RCC 7860 (cell line): ENCODE measurements at regions not wholly inside any gene's neighbourhood (a gene's known extent, or its start where the extent isn't known, plus 50 kb on each side); places are given as distances from the start of the nearest gene placed in this dataset.

Experiments
- DNase-seq: peaks from one replicate; pipeline ENCODE4 v3.0.0-alpha.2; 2015; ENCODE audit warnings: low spot score
- FAIRE-seq: peaks from 2 replicates; lab custom pipeline; 2012; peaks lifted over from hg19 to GRCh38; lab: Jason Lieb, UNC

DNA sequence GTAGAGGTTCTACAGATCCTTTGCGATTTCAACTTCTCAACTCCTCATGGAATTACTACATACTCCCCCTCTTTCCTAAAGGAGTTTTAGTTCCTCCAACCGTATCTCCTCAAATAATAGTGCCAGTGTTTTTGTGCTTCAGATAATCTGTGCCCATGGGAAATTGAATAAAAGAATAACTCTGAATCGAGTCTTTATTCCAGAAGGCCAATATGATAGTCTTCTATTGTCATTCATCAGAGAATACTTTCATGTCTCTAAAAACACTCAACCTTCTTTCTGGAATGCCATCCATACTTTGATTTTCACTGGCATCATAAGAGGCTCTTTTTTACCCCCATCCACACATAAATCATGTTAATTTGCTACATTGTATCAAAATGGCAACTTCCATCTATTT lies 911.3 kb upstream of the USP15 start:
- FAIRE-seq = no peak
- no peak for DNase-seq

DNA sequence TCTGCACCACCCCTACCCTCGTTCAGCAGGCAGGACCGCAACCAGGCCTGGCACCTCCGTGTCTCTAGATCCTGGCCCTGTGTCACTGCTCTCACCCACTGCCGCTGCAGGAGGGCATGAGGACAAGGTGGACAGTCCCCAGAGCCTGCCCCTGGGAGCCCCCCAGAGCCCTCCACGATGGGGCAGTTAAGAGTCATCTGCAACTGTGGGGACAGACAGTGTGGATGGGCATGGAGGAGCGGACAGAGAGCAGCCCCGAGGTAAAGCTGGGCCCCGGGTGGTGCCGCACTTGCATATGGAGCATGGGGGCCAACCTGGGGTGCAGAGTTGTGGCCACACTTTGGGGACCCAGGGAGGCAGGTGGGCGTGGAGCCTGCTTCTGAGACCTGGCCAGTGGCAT lies 905.1 kb upstream of the USP15 start:
- DNase-seq (no peak), FAIRE-seq (no peak)

DNA sequence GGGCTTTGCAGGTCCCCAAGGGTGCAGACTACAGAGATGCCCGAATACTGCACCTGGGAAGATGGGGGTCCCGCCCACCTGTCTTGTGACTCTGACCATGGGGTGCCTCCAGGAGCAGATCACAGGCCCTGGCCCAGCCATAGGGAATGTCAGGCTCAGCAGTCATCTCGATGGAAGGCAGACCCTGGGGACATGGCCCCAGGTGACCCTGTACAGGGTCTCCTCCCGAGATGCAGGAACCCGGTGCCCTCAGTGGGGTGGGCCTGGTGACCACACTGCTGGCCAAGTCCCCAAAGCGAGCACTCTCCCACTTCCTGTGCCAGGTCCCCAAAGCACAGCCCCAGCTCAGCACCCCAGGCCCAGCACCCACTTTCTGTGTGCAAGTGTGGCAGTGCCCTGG lies 903.7 kb upstream of the USP15 start:
- FAIRE-seq (no peak), DNase-seq (no peak)

DNA sequence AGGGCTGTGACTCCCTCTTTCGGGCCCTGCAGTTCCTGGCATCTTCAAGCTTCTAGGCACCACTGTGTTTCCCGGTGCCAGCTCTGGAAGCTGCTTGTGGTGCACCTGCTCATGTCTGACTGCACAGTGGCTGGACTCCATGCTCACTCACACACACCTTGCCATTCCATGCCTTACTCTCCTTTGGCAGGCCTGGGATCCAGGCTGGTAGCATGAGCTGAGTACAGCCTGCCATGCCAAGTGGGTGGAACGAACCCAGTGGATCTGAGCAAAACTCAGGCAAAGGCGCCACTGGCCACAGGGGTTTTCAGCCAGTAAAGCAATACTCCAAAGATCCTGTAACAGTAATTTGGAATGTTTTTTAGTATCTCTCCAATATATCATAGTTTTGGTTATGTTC lies 902.7 kb upstream of the USP15 start:
- no peak for FAIRE-seq
- DNase-seq = no peak

DNA sequence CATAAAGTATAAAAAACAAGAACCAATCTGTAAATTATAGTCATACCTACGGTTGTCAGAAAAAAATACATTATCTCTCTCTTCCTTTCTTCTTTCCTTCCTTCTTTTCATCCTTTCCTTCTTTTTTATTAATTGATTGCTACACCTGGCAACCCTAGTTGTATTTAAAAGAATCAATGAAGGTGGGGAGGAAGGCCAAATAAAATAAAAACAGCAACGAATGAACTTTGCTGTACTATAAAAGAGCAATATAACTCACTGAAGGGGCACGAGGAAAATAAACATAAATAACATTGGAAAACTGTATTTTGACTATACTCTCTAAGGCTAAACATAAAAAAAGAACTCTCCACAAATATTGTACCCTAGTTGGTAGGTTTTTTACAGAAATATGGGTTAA lies 898.2 kb upstream of the USP15 start:
- DNase-seq = no peak
- no peak for FAIRE-seq

DNA sequence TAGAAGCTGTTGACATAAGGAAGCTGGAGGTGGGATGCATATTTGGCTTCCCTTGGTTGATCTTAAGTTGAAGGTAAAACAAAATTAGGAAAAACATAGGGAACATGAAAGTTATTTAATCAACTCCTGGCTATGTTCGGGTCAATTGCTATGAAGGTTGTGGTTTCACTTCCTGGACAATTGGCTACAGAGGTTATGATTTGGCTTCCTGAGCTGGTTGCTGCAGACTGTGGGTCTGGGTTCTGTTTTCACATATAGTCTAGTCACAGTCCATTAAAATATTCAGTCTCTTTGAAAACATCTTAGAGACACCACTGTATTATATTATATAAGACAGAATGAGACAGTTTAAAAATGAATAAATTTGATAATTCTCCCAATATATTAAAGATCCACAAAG lies 895.2 kb upstream of the USP15 start:
- no peak for DNase-seq
- no peak for FAIRE-seq

DNA sequence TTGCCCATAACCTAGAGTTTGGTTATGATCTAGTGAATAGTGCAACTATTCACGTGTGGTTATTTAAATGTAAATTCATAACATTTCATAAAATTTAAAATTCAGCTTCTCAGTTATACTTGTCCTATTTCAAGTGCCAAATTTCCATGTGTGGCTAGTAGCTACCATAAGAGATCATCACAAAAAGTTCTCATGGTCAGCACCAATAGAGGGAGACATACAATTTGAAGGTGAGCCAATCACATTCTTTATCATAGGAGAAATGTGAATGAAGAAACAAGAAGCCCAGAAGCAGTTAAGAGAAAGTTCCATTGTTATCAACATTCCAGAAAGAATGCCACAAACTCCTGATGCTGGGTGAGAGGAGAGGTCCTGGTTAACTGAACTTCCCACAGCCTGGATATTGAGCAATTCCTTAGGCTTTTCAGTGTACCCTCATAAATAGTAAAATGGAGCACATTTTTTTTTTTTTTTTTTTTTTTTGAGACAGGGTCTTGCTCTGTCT lies 892.9 kb upstream of the USP15 start:
- FAIRE-seq = no peak
- no peak for DNase-seq

DNA sequence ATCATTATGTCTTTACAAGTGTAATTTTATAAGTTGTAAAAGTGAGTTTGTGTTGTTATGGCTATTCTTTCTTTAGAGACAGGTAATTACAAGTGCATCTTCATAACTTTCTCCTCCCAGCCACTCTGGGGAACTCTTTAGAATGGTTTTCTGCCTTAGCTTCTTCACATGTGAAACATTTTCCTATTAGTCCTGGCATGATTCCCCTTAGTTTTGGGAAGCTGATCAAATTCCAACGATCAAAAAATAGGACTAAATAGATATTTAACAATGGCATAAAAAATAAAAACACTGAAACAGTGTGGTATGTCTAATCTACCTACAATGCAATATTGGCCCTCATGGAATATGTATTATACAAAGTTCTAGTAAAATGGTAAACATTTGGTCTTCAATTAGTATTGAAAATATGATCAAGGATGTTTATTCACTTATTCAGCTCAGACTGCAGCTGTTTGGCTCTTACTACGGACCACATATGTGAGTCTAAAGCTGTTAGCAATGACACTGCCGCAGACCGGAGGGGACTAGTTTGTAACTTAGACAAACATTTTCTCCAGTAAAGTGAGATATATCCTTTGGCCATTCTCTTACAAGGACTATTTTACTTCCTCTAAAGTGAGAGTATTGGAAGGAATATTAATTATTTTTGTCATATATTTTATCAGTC lies 890.8 kb upstream of the USP15 start:
- DNase-seq = no peak
- no peak for FAIRE-seq

DNA sequence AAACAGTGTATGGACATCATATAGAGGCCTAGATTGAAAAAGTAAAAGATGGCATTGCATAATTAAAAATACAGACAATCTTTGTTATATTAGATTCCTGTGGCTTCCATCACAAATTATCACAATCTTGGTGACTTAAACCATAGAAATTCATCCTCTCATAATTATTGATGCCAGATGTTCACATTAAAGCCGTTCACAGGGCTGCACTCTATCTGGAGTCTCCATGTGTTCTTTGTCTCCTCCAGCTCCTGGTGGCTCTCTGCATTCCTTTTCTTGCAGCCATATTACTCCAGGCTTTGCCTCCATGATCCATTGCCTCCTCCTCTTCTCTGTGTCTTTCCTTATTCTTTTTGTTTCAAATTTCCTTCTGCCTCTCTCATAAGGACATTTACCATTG lies 875.7 kb upstream of the USP15 start:
- DNase-seq (no peak), FAIRE-seq (no peak)

DNA sequence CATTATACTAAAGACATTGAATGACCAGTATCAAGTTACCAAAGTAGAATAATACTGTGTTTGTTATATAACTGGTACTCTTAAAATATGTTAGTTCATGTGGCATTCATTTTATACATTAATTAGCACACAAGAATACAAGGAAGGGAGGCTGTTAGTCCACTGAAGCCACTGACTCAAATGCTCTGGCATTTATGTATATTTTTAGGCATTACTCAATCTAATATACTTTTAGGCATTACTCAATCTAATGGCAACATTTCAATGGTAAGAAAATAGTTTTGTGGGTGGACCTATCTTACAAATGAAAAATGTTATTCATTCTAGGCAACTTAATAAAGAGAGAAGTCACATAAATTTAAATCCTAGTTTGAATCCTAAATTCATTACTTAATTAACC lies 874.4 kb upstream of the USP15 start:
- DNase-seq (no peak), FAIRE-seq (no peak)

DNA sequence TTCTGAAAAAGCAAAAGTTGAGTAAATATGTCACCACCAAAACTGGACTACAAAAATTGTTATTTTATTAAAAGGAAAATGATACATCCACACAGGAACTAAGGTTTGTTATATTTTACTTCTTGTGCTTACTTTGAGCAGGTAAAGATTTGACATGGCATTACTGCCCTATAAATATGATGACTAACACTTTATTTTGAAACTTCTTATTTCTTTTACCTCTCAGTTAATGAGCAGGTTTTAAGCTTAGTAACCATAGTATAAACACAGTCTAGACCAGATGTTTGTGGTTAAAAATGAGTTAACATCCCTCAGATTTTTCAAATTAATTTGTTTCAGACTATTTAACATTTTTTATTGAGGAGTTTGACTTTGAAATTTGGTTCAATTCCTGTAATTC lies 862.5 kb upstream of the USP15 start:
- FAIRE-seq = no peak
- DNase-seq = no peak

DNA sequence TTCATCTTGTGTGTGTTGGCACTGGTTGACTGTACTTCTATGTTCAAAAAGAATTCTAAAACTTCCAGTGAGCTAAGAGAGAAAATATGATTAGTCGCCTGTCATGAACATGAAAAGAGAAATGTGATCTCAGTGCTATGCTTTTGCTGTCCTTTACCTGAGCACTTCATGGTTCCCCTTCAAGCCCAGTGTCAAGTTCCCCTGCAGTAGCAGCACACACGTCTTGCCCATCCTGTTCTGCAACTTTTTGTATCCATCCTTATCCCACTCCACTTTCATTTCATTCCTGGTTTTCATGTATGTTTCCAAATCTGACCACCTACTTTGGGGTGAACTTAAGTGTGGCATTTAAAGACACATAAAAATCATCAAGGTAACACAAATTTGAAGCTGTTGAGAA lies 848.0 kb upstream of the USP15 start:
- DNase-seq (no peak), FAIRE-seq (no peak)

DNA sequence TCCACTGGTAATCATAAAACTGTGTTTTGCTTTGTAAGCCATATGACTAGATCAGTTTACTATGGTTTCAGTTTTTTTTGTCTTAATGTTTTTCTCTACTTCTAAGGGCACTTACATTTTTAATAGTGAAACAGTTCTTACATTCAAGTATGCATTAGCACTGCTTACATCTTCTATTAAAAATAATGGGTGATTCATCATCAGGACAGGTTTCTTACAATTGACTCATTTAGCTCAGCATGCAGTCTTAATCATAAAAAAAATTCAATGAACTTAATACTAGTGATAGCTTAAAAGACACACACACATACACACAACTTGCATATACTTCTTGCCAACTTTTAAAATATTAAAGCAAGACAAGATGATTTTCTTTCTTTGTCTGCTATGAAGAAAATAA lies 845.7 kb upstream of the USP15 start:
- DNase-seq (no peak), FAIRE-seq (no peak)

DNA sequence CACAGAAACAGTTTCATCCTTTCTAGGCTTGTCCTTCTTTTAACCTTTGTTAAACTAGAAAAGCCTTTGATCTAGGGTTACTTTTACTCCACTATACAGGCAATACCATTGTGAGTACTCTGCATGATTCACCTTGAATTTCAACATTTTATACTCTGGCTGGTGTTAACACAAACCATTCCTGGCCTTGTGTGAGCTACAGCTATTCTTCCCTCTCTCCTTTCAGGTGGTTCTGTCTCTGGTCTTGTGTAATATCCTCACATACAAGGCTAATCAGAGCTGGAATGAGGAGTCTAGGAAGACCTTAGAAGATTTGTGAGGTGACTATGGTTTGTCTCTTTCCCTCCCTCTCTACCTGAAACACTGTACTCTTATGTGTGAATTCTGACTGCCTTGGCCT lies 837.4 kb upstream of the USP15 start:
- DNase-seq = no peak
- no peak for FAIRE-seq

DNA sequence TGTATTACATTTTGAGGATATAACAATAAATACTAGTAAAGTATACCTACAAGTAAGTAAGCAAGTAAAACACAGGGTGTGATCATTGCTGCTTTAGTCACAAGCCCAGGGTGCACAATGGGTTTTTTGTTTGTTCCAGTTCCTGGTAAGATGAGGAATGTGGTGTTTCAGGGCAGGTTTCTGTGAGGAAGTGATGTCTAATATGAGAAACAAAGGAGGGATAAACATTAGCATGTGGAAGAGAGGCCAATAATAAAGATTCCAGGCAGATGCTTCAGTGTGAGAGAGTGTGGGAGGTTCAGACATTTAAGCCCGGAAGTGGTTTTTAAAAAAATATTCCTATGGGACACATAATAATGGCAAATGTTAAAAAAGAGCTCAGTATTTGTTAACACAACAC lies 808.1 kb upstream of the USP15 start:
- DNase-seq (no peak), FAIRE-seq (no peak)

DNA sequence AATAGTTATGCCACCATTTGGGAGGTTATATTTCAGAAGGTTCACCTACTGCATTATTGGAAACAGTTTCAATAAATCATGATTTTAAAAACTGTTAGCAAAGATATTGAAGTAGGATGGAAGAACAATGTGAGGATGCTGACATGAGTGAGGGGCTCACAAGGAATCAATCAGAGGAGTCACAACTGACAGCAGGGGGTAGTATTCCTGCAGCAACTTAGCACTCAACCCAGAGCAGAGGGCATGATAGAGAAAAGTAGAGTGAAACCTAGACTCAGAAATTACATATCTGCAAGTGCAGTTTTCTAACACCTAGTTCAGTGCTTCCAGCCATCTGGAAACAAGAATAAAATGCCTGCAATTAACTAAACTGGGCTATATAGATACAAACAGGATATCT lies 772.5 kb upstream of the USP15 start:
- no peak for FAIRE-seq
- no peak for DNase-seq

DNA sequence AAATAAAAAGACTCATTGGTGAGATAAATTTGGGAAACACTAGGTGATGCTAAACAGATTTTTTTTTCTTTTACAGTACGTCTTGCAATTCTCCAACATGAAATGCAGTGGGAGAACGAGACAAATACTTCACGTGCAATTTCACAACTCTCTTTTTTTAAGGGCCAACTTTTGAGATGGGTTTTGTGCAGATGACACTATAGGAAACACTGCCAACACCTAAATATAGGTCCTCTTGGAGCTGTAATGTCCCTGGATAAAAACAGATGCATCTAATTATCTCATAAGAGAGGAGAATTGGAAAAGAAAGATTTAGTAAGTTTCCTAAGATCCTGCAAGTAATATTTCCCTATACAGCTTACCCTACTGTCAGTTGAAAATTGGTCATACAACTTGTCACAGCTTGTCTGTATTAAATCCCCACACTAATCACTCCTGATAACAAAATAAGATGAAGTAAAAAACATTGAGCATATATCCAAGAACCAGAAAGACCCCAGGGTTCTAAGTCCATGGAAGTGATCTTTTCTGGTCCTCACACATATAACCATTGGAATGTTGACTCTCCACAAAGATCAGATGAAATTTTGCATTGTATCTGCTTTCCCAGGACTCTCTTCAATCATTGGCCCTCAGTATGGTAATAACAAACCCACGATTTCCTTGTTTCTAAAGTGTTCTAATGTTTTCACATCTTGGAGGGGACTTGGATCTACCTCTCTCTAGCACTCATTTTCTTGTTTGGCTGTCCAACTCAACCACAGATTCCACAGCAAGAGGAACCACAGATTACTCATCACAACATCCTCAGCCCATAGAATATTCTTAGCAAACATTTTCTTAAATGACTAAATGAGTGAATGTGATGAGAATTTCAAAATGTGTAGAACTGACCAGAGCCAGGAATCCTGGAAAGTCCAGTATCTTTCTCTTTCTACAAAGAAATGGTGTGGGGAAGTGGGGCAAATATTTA lies 769.4 kb upstream of the USP15 start:
- DNase-seq (no peak), FAIRE-seq (no peak)

DNA sequence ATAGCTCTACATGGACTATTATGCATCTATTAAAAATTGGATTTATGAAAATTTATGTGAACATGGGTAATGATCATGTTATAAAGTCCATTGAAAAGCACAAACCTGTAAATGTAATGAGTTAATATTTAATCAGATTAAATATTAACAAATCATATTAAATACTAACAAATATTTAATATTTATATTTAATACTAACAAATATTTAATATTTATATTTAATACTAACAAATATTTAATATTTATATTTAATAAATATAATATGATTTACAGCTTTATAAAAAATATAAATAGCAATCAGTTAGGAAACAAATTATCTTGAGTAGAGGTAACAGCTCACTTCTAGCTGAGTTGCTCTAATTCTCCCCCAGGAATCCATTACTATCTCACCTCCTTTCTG lies 758.0 kb upstream of the USP15 start:
- DNase-seq (no peak), FAIRE-seq (peak; percentile 89)

DNA sequence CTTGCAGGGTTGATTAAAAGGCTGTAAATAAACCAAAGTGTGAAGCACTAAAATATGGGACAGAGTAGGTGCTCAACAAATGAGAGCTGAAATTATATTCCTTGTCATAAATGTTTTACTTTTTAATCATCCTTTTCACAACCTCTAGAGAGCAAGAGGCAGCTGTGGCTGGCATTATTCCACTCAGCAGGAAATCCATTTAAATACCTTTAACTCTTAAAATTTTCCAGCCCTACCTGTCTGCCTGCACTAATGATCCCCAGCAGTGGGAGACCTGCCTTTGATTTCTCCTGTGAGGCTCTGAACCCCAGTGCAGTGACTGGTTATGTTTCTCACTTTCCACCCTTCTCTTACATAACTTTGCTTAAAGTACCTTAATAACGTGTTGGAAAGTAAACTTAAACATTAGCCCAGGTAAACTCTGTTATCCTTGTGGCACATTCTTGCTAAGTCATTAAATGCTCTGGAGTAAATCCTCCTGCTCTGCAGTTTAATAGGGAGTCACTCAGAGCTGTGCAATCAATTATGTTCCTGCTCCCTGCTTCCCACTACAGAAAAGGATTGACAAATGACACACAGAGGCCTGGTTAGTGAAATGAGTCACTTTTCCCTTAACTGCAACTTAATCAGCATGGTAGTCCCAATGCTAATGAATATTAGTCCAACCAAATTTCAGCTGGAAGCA lies 755.7 kb upstream of the USP15 start:
- no peak for DNase-seq
- FAIRE-seq = no peak

DNA sequence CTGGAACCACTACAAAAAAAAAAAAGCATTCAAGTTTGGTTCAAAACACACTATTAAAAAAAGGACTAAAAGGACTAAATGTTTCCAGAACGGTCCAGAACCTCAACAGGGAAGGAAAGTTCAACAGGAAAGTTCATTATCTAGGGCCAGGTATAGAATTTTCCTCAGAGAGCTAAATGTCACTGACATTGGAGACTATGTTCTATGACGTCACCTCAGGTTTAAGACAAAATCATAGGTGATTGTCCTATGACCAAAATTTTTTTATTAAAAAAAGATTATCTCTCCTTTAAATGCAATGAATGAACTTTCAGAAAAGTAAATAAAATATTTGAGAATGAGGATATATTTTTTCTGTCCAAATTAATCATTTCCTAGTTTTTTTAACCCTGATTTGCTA lies 746.7 kb upstream of the USP15 start:
- FAIRE-seq (no peak), DNase-seq (no peak)

DNA sequence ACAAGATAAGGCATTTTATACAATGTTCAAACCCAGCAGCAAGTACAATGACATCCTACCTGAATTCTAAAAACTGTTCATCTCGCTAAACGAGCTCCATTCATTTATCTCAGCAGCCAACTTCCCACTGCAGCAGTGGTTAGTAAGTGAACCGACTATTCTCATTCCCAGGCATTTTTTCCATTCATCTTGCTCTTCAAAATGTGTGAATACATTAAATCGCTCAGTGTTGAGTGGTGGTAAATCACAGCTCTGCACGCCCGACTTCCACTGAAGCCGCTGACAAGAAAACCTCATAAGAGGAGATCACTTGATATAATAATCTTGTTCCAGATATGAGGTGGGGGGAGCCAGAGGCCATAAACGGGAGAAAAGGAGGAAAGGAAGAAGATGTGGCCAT lies 746.2 kb upstream of the USP15 start:
- FAIRE-seq = no peak
- DNase-seq = no peak

DNA sequence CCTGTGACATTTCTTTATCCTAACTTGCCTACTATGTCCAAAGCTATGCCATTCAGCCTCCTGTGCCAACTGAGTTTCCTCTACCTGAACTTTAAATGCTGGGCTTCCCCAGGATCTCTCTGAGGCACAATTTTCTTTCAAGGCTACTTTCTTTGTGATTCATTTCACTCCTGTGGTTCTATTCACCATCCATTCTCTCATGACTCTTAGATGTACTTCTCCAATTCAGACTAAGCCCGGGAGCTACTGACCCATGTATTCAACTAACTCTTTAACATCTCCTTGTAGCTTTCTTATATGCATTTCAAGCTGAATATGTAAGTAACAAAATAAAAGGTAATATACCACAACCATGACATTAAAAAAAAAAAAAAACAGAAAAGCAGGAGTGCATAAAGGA lies 738.9 kb upstream of the USP15 start:
- DNase-seq = no peak
- FAIRE-seq = no peak
